Fibroblast of lung (primary cell): ENCODE measurements at regions not wholly inside any gene's neighbourhood (a gene's known extent, or its start where the extent isn't known, plus 50 kb on each side); places are given as distances from the start of the nearest gene placed in this dataset.

ENCODE experiments used
- DNase-seq, 2 donors: peaks; one replicate each; pipeline versions ENCODE4 v3.0.0 to v3.0.0-alpha.2; 2010; ENCODE audit warnings: low read depth in 2 of 2
- H2AFZ ChIP-seq: 2 replicates; pipeline ENCODE4 v1.5.1; 2012; ENCODE audit warnings: low read length, control low read depth, inconsistent platforms
- H3K27ac ChIP-seq: 2 replicates; pipeline ENCODE4 v1.5.1; 2011; ENCODE audit warnings: low read length, control low read depth; ENCODE audit not compliant: insufficient read depth
- H3K27me3 ChIP-seq: 2 replicates; pipeline ENCODE4 v1.5.1; 2011; ENCODE audit warnings: mild to moderate bottlenecking, low read length; ENCODE audit not compliant: control insufficient read depth, insufficient read depth
- H3K36me3 ChIP-seq: 2 replicates; pipeline ENCODE4 v1.5.1; 2011; ENCODE audit warnings: low read length; ENCODE audit not compliant: control insufficient read depth, insufficient read depth
- H3K4me1 ChIP-seq: 2 replicates; pipeline ENCODE4 v1.5.1; 2011; ENCODE audit warnings: low read length; ENCODE audit not compliant: control insufficient read depth, insufficient read depth; ENCODE audit errors: extremely low read depth
- H3K4me2 ChIP-seq: 2 replicates; pipeline ENCODE4 v1.5.1; 2011; ENCODE audit warnings: low read length, control low read depth; ENCODE audit not compliant: insufficient read depth; ENCODE audit errors: extremely low read depth
- H3K4me3 ChIP-seq, 4 experiments: fragments of 200-600 bp in 1 of 4; sonication (generic) in 1 of 4; replicated peaks in 1 of 4; 2 replicates each; pipeline ENCODE4 v1.5.1; 2011 to 2016; ENCODE audit warnings: low read length in 4 of 4, low read depth in 3 of 4, mild to moderate bottlenecking in 3 of 4, control low read depth in 2 of 4, inconsistent platforms in 1 of 4, mixed read lengths in 1 of 4; ENCODE audit not compliant: insufficient read depth in 1 of 4; ENCODE audit errors: control extremely low read depth in 1 of 4
- H3K79me2 ChIP-seq: 2 replicates; pipeline ENCODE4 v1.5.1; 2012; ENCODE audit warnings: mild to moderate bottlenecking, low read length, inconsistent platforms; ENCODE audit not compliant: control insufficient read depth, insufficient read depth
- H3K9ac ChIP-seq: 2 replicates; pipeline ENCODE4 v1.5.1; 2011; ENCODE audit warnings: mild to moderate bottlenecking, low read length, control low read depth; ENCODE audit not compliant: insufficient read depth
- H3K9me3 ChIP-seq: 2 replicates; pipeline ENCODE4 v1.5.1; 2012; ENCODE audit warnings: low read depth, low read length; ENCODE audit not compliant: control insufficient read depth, insufficient read depth
- H4K20me1 ChIP-seq: 2 replicates; pipeline ENCODE4 v1.5.1; 2011; ENCODE audit warnings: low read length; ENCODE audit not compliant: control insufficient read depth, insufficient read depth; ENCODE audit errors: extremely low read depth
- EZH2 ChIP-seq: IDR thresholded peaks from 2 replicates; pipeline ENCODE4 v1.5.1; 2012; ENCODE audit warnings: low read length, control low read depth, mild to moderate bottlenecking; ENCODE audit errors: missing control alignments
- TF ChIP-seq, protein P1 (sequence below), 2 donors: IDR thresholded peaks in 1 of 2; conservative IDR thresholded peaks in 1 of 2; 1 replicate in 1 of 2; 2 replicates in 1 of 2; pipeline ENCODE4 v1.5.1; 2011 to 2012; ENCODE audit warnings: low read length in 2 of 2, control low read depth in 1 of 2, inconsistent platforms in 1 of 2, low read depth in 1 of 2, mild to moderate bottlenecking in 1 of 2

DNA sequence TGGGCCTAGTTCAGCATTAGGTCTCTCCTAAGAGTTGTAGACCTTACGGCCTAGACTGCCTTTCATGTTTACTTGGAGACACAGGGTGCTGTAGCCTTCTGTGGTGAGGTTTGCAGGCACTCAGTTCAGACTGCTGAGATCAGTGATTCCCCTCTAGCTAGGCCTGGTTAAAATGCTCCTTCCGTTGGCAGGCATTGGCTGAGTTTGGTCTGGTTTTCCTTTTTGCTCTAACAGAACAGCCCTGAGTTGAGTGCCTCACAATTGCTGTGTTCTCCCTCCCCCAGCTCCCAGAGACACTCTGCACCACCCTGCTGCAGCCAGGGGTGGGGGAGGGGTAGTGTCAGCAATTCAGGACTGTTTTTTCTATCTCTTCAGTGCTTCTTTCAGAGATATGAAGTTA lies 178.9 kb upstream of the DYRK2 start:
- no peaks in the 10 kb centered on the region for H3K79me2 ChIP-seq
- H2AFZ ChIP-seq = no peak overlapping the region
- H3K9me3 ChIP-seq = no peaks in the 10 kb centered on the region
- no peak overlapping the region for H3K9ac ChIP-seq
- no peaks in the 10 kb centered on the region for H3K27me3 ChIP-seq
- no peak overlapping the region for H3K27ac ChIP-seq
- no peaks in the 10 kb centered on the region for H3K4me1 ChIP-seq
- TF ChIP-seq, protein P1, sequence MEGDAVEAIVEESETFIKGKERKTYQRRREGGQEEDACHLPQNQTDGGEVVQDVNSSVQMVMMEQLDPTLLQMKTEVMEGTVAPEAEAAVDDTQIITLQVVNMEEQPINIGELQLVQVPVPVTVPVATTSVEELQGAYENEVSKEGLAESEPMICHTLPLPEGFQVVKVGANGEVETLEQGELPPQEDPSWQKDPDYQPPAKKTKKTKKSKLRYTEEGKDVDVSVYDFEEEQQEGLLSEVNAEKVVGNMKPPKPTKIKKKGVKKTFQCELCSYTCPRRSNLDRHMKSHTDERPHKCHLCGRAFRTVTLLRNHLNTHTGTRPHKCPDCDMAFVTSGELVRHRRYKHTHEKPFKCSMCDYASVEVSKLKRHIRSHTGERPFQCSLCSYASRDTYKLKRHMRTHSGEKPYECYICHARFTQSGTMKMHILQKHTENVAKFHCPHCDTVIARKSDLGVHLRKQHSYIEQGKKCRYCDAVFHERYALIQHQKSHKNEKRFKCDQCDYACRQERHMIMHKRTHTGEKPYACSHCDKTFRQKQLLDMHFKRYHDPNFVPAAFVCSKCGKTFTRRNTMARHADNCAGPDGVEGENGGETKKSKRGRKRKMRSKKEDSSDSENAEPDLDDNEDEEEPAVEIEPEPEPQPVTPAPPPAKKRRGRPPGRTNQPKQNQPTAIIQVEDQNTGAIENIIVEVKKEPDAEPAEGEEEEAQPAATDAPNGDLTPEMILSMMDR (conservative IDR thresholded peaks at IDR 0.05 in 1 of 2, IDR thresholded peaks at IDR 0.05 in 1 of 2; ENCODE audit: low read depth in 1 of 2, low read length in 2 of 2) = no peak
- no peak for TF ChIP-seq EZH2
- H3K36me3 ChIP-seq = no peaks in the 10 kb centered on the region
- DNase-seq = no peak
- no peaks in the 10 kb centered on the region for H4K20me1 ChIP-seq
- H3K4me2 ChIP-seq = no peak overlapping the region
- H3K4me3 ChIP-seq = no peak overlapping the region

DNA sequence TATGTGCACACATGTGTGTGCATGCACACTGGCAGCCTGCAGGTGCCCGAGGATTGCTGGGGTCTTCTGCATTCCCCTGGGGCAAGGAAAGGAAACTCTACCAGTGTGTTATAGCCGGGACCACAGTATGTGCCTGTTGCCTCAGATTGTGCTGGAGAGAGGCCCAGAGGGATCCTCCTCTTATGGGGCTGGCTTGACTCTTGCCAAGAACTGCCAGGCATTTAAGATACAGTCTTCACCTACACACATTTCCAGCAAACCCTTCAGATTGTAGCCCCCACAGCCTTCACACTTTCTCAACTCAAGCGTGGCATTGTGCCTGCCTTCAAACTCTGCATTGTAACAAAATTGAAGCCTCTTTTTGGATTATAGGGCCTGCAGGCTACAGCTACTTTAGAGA lies 176.7 kb upstream of the DYRK2 start:
- no peak overlapping the region for H3K27ac ChIP-seq
- H4K20me1 ChIP-seq = no peaks in the 10 kb centered on the region
- no peak for DNase-seq
- H3K4me2 ChIP-seq = no peak overlapping the region
- H3K9ac ChIP-seq = no peak overlapping the region
- no peaks in the 10 kb centered on the region for H3K4me1 ChIP-seq
- H3K79me2 ChIP-seq = no peaks in the 10 kb centered on the region
- no peaks in the 10 kb centered on the region for H3K27me3 ChIP-seq
- H3K9me3 ChIP-seq = no peaks in the 10 kb centered on the region
- TF ChIP-seq, protein P1 (conservative IDR thresholded peaks at IDR 0.05 in 1 of 2, IDR thresholded peaks at IDR 0.05 in 1 of 2; ENCODE audit: low read depth in 1 of 2, low read length in 2 of 2) = no peak
- no peak for TF ChIP-seq EZH2
- no peak overlapping the region for H2AFZ ChIP-seq
- H3K36me3 ChIP-seq = no peaks in the 10 kb centered on the region
- no peak overlapping the region for H3K4me3 ChIP-seq

DNA sequence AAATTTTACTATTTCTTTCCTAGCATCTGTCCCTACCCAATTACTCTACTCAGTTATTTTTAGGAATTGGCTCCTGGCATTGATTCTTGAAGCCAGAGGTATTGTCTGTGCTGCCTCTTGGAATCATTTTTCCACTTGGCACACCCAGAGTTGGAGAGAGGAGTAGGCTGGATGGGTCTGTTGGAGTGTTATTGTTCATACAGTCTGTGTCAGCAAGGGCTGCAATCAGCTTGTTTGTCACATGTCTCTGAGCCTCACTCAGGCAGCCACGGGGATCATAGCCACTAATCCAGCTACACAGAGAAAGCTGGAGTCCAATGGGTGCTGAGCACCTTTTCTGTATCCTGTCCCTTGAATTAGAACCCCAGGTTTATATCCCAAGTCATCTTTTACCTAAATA lies 176.0 kb upstream of the DYRK2 start:
- Histone ChIP-seq H3K4me2 (no peak overlapping the region), H2AFZ (no peak overlapping the region), H3K9me3 (no peaks in the 10 kb centered on the region), H3K4me1 (no peaks in the 10 kb centered on the region), H3K36me3 (no peaks in the 10 kb centered on the region), H3K4me3 (no peak overlapping the region), H3K79me2 (no peaks in the 10 kb centered on the region), H3K9ac (no peak overlapping the region), H3K27me3 (no peaks in the 10 kb centered on the region), H3K27ac (no peak overlapping the region), H4K20me1 (no peaks in the 10 kb centered on the region)
- TF ChIP-seq, protein P1 (conservative IDR thresholded peaks at IDR 0.05 in 1 of 2, IDR thresholded peaks at IDR 0.05 in 1 of 2; ENCODE audit: low read depth in 1 of 2, low read length in 2 of 2) = no peak
- no peak for TF ChIP-seq EZH2
- DNase-seq = no peak
